ENCODE measurements at regions not wholly inside any gene's neighbourhood (a gene's known extent, or its start where the extent isn't known, plus 50 kb on each side); places are given as distances from the start of the nearest gene placed in this dataset.

GRCh38 chr16:9259914-9260608, 168.6 kb downstream of the HAPSTR1 start:
- TF ChIP-seq, protein P1, sequence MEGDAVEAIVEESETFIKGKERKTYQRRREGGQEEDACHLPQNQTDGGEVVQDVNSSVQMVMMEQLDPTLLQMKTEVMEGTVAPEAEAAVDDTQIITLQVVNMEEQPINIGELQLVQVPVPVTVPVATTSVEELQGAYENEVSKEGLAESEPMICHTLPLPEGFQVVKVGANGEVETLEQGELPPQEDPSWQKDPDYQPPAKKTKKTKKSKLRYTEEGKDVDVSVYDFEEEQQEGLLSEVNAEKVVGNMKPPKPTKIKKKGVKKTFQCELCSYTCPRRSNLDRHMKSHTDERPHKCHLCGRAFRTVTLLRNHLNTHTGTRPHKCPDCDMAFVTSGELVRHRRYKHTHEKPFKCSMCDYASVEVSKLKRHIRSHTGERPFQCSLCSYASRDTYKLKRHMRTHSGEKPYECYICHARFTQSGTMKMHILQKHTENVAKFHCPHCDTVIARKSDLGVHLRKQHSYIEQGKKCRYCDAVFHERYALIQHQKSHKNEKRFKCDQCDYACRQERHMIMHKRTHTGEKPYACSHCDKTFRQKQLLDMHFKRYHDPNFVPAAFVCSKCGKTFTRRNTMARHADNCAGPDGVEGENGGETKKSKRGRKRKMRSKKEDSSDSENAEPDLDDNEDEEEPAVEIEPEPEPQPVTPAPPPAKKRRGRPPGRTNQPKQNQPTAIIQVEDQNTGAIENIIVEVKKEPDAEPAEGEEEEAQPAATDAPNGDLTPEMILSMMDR (IDR thresholded peaks at IDR 0.05): no peak
- ATAC-seq: no peak

DNA sequence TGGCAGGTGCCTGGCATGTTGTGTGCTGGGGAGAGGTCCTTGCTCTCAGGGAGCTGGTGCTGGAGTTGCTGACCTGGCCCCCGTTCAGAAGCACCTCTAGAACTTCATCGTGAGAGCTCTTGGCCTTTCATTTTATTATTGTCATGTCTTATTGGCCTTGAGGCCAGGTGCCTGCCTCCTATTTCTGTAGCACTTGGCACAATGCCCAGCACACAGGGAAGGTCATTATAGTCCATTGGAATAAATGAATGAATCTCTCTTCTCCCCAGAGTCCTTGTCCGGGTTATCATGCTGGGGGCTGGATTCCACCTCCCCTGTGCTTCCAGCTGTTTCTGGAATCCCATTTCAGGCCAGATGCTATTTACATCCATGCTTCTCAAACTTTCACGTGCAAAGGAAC, 169.2 kb downstream of the HAPSTR1 start:
- no peak overlapping the region for H3K27ac ChIP-seq
- ATAC-seq (no peak), DNase-seq (no peak)
- no peaks in the 10 kb centered on the region for H3K4me1 ChIP-seq
- no peaks in the 10 kb centered on the region for H3K9me3 ChIP-seq
- intact Hi-C loops (cut with DNase I): no loop called here
- no peak overlapping the region for H3K4me3 ChIP-seq
- H3K36me3 ChIP-seq: no peaks in the 10 kb centered on the region
- TF ChIP-seq, protein P1 (IDR thresholded peaks at IDR 0.05): no peak
- H3K27me3 ChIP-seq: no peaks in the 10 kb centered on the region

More at GRCh38 chr16:9259914-9260608, 168.6 kb downstream of the HAPSTR1 start:
- intact Hi-C loops (cut with DNase I): no loop called here
- Histone ChIP-seq H3K4me1 (no peaks in the 10 kb centered on the region), H3K27me3 (no peaks in the 10 kb centered on the region), H3K4me3 (no peak overlapping the region), H3K36me3 (no peaks in the 10 kb centered on the region), H3K27ac (no peak overlapping the region), H3K9me3 (no peaks in the 10 kb centered on the region)
- DNase-seq: no peak

DNA sequence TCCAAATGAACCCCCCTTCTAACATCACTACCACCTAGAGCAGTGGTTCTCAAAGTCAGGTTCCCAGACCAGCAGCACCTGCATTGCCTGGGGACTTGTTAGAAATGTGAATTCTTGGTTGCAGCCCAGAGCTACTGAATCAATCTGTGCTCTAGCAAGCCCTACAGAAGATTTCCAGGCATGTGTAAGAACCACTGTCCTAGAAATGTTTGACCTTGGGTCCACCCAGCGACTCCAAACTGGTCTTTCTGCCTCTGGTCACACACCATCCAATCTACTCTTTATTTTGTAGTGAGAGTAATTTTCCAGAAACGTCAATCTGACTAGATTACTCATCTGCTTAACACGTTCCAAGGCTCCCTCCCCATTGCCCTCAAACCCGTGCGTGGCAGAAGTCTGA, 169.9 kb downstream of the HAPSTR1 start:
- DNase-seq (no peak), ATAC-seq (no peak)
- TF ChIP-seq, protein P1 (IDR thresholded peaks at IDR 0.05): no peak
- no peaks in the 10 kb centered on the region for H3K36me3 ChIP-seq
- no peaks in the 10 kb centered on the region for H3K27me3 ChIP-seq
- no peak overlapping the region for H3K4me3 ChIP-seq
- intact Hi-C loops (cut with DNase I): no loop called here
- no peak overlapping the region for H3K27ac ChIP-seq
- H3K9me3 ChIP-seq: no peaks in the 10 kb centered on the region
- no peaks in the 10 kb centered on the region for H3K4me1 ChIP-seq

DNA sequence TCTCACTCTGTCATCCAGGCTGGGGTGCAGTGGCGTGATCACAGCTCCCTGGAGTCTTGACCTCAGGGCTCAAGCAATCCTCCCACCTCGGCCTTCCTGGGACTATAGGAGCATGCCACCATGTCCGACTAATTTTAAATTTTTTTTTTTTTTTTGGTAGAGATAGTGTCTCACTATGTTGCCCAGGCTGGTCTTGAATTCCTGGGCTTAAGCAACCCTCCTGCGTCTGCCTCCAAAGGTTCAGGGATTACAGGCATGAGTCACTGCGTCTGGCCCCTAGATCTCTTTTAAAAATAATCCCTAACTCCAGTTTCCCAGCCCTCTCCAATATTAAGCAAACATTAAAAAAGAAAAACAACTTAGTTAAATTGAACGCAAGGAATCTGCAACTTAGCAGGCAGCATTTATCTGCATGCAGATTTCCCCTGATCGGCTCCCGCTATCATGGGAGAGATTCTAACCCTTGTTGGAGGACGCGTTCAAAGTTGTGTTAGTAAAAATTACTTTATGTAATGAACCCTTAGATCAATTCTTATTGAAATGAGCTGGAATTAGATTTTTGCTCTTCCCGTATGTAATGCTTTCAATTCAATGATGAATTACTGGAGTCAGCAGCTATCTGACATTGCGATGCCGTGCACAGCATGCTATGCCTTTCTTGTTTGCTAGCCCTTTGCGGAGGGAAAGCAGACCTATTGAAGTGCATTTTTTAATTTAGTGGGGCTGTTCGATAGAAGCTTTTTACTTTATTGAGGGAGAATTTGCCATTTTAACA, 171.7 kb downstream of the HAPSTR1 start:
- H3K27ac ChIP-seq: no peak overlapping the region
- intact Hi-C loops (cut with DNase I): no loop called here
- DNase-seq (no peak), ATAC-seq (no peak)
- no peaks in the 10 kb centered on the region for H3K27me3 ChIP-seq
- TF ChIP-seq, protein P1 (IDR thresholded peaks at IDR 0.05): no peak
- no peak overlapping the region for H3K4me3 ChIP-seq
- no peaks in the 10 kb centered on the region for H3K4me1 ChIP-seq
- no peaks in the 10 kb centered on the region for H3K36me3 ChIP-seq
- no peaks in the 10 kb centered on the region for H3K9me3 ChIP-seq

DNA sequence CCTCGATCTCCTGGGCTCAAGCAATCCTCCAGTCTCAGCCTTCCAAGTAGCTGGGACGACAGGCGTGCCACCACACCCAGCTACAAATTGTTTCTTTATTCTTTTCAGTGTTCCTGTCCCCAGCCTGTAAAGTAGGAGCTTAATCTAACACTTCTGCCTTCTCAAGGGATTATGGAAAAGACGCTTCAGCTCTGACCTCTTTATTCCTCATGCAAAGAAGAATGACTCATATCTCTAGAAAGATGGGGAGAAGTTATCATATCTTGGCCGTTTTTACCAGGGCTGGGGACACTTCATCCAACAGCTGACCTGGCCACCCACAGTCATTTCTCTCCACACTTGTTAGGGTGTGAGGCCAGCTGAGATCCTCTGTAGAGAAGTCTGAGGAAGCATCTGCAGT, 172.6 kb downstream of the HAPSTR1 start:
- intact Hi-C loops (cut with DNase I): no loop called here
- DNase-seq (no peak), ATAC-seq (no peak)
- Histone ChIP-seq H3K27me3 (no peaks in the 10 kb centered on the region), H3K4me1 (no peaks in the 10 kb centered on the region), H3K36me3 (no peaks in the 10 kb centered on the region), H3K27ac (no peak overlapping the region), H3K4me3 (no peak overlapping the region), H3K9me3 (no peaks in the 10 kb centered on the region)
- TF ChIP-seq, protein P1 (IDR thresholded peaks at IDR 0.05): no peak
